ENCODE measurements at regions not wholly inside any gene's neighbourhood (a gene's known extent, or its start where the extent isn't known, plus 50 kb on each side); places are given as distances from the start of the nearest gene placed in this dataset.
"Not testable (repeated sequence)": the region's sequence is repeated elsewhere in the genome, so short reads cannot be mapped to it uniquely, and the experiment has no call there.

DNA sequence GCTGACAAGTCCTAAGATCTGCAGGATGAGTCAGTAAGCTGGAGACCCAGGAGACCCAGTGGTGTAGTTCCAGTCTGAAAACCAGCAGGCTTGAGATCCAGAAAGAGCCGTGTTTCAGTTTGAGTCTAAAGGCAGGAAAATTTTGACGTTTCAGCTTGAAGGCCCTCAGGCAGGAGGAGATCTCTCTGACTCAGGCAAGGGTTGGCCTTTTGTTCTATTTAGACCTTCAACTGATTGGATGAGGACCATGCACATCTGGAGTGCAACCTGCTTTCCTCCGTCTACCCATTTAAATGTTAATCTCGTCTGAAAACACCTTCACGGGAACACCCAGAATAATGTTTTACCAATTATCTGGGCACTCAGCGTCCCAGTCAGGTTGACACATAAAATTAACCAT is 69.5 kb downstream of the NPIPA7 start:
- H3K4me1 Mint-ChIP-seq (ENCODE audit: low read depth, unreplicated experiment); H3K9me3 Mint-ChIP-seq (ENCODE audit: unreplicated experiment); H3K36me3 Mint-ChIP-seq (ENCODE audit: unreplicated experiment); DNase-seq; H3K4me3 Mint-ChIP-seq (ENCODE audit: unreplicated experiment); H3K27ac Mint-ChIP-seq (ENCODE audit: unreplicated experiment); H3K27me3 Mint-ChIP-seq (ENCODE audit: unreplicated experiment): not testable (repeated sequence)

DNA sequence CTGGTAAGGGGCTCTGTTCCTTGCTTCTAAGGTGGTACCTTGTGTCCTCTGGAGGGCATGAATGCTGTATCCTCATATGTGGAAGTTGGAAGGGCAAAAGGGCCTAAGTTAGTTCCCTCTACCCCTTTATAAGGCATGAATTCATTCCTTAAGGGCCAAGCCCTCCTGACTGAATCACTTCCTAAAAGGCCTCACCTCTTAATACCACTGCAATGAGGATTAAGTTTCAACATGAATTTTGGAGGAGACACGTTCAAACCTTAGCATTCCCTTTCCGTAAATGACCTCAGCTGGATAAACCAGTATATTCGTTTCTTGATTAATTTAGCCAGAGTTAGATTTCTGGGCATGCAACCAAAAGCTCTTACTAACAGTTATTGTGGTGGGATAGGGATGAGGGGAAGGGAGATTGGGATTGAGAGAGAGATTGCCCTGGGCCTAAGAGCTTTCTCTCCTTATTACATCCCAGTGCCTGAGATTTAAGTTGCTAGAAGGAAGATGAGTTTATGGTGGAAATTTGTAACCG is 70.8 kb downstream of the NPIPA7 start:
- H3K9me3 Mint-ChIP-seq (ENCODE audit: unreplicated experiment); H3K36me3 Mint-ChIP-seq (ENCODE audit: unreplicated experiment); H3K4me3 Mint-ChIP-seq (ENCODE audit: unreplicated experiment); H3K27me3 Mint-ChIP-seq (ENCODE audit: unreplicated experiment); DNase-seq; H3K4me1 Mint-ChIP-seq (ENCODE audit: low read depth, unreplicated experiment); H3K27ac Mint-ChIP-seq (ENCODE audit: unreplicated experiment): not testable (repeated sequence)

DNA sequence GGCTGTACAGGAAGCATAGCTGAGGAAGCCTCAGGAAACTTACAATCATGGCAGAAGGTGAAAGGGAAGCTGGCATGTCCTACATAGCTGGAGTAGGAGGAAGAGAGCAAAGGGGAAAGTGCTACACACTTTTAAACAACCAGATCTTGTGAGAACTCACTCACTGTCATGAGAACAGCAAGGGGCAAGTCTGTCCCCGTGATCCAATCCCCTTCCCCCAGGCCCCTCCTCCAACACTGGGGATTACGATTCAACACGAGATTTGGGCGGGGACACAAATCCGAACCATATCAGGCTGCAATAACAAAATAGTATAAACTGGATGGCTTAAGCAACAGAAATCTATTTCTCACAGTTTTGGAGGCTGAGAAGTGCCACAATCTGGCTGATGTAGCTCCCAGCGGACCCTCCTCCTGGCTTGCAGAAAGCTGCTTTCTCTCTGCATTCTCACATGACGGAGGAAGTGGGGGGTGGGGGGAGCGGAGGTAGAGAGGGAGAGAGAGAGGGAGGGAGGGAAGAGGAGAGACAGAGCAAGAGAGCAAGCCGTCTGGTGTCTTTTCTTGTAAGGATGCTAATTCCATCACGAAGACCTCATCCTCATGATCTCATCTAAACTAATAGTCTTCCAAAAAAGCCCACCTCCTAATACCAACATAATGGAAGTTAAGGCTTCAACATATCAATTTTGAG is 72.9 kb downstream of the NPIPA7 start:
- not testable (repeated sequence) for H3K4me1 Mint-ChIP-seq (ENCODE audit: low read depth, unreplicated experiment); H3K36me3 Mint-ChIP-seq (ENCODE audit: unreplicated experiment); H3K27me3 Mint-ChIP-seq (ENCODE audit: unreplicated experiment); H3K27ac Mint-ChIP-seq (ENCODE audit: unreplicated experiment); H3K9me3 Mint-ChIP-seq (ENCODE audit: unreplicated experiment); DNase-seq; H3K4me3 Mint-ChIP-seq (ENCODE audit: unreplicated experiment)

DNA sequence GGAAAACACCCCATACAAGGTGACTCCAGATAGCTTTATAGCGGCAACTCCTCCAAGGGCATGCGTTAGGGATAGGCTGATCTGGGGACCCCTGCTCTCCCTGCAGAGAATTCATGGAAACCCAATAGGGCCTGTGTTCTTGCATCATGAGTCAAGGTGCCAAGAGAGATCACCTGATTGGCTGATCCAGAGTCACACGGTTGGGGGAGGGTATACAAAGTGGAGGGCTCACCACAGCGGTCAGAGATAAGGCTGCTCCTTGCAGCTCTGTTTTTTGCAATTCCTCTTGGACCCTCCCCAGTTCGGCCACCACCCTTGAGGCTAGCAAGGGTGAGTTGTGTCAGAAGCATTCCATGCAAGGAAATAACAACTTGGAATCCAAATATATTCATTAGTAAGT is 79.6 kb downstream of the NPIPA7 start:
- not testable (repeated sequence) for H3K4me1 Mint-ChIP-seq (ENCODE audit: low read depth, unreplicated experiment); H3K27ac Mint-ChIP-seq (ENCODE audit: unreplicated experiment); H3K27me3 Mint-ChIP-seq (ENCODE audit: unreplicated experiment); H3K4me3 Mint-ChIP-seq (ENCODE audit: unreplicated experiment); H3K36me3 Mint-ChIP-seq (ENCODE audit: unreplicated experiment); DNase-seq; H3K9me3 Mint-ChIP-seq (ENCODE audit: unreplicated experiment)

DNA sequence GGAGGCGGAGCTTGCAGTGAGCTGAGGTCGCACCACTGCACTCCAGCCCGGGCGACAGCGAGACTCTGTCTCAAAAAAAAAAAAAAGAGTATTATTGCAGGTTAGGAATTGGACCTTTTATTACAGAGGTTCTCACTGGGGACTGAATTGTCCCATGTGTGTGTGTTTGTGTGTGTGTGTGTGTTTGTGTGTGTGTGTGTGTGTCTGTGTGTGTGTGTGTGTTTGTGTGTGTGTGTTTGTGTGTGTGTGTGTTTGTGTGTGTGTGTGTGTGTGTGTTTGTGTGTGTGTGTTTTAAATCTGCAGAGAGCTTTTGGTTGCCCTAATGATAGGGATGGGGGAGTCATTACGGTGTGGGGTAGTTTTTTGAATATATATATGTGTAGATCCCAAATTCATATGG is 84.9 kb downstream of the NPIPA7 start:
- H3K36me3 Mint-ChIP-seq (ENCODE audit: unreplicated experiment); H3K9me3 Mint-ChIP-seq (ENCODE audit: unreplicated experiment); DNase-seq; H3K27ac Mint-ChIP-seq (ENCODE audit: unreplicated experiment); H3K27me3 Mint-ChIP-seq (ENCODE audit: unreplicated experiment); H3K4me3 Mint-ChIP-seq (ENCODE audit: unreplicated experiment); H3K4me1 Mint-ChIP-seq (ENCODE audit: low read depth, unreplicated experiment): not testable (repeated sequence)

DNA sequence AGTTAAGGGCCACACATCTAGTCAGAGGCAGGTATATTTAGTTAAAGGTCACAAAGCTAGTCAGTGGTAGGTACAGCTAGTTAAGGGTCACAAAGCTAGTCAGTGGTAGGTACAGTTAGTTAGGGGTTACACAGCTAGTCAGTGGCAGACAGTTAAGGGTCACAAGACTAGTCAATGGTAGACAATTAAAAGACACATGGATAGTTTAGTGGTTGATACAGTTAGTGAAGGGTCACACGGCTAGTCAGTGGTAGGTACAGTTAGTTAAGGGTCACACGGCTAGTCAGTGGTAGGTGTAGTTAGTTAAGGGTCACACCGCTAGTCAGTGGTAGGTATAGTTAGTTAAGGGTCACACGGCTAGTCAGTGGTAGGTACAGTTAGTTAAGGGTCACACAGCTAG is 110.0 kb downstream of the NPIPA7 start:
- DNase-seq; H3K4me3 Mint-ChIP-seq (ENCODE audit: unreplicated experiment); H3K9me3 Mint-ChIP-seq (ENCODE audit: unreplicated experiment); H3K36me3 Mint-ChIP-seq (ENCODE audit: unreplicated experiment); H3K27ac Mint-ChIP-seq (ENCODE audit: unreplicated experiment); H3K27me3 Mint-ChIP-seq (ENCODE audit: unreplicated experiment); H3K4me1 Mint-ChIP-seq (ENCODE audit: low read depth, unreplicated experiment): not testable (repeated sequence)

DNA sequence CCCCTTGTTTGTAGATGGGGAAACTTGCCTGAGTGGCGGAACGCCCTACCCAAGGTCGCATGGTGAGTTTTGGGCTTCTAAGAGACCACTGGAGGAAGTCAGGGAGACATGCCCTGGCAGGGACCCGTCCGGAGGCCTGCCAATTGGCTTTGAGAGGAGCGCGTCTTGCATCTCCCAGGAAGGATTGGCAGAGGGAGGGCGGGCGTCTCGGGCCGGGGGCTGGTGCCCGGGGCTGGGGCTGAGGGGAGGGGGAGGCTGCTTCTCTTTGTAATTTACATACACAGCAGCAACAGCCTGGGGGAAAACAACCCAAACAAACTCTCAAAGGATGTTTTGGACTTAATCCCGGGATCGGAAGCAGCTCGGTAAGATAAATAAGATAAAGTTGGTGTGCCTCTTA is 110.5 kb downstream of the NPIPA7 start:
- H3K9me3 Mint-ChIP-seq (ENCODE audit: unreplicated experiment); H3K27me3 Mint-ChIP-seq (ENCODE audit: unreplicated experiment); H3K4me3 Mint-ChIP-seq (ENCODE audit: unreplicated experiment): not testable (repeated sequence)

DNA sequence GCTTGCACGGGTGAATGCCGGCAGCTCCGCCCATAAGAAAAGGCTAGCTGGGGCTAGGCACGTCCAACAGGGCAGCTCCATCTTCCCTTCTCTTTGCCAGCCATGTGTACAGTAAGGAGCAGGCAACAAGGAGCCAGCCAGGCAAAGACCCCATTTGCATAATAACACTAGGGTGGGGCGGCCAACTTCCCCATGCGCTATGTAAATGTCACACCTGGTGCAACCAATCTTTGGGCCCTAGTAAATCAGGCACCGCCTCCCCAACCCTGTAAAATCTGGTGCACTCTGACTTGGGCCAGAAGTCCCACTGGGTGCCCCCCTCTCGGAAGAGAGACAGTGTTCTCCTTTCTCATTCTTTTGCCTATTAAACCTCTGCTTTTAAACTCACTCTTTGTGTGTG is 115.2 kb downstream of the NPIPA7 start:
- not testable (repeated sequence) for H3K27me3 Mint-ChIP-seq (ENCODE audit: unreplicated experiment); H3K27ac Mint-ChIP-seq (ENCODE audit: unreplicated experiment); DNase-seq; H3K9me3 Mint-ChIP-seq (ENCODE audit: unreplicated experiment); H3K4me3 Mint-ChIP-seq (ENCODE audit: unreplicated experiment); H3K4me1 Mint-ChIP-seq (ENCODE audit: low read depth, unreplicated experiment); H3K36me3 Mint-ChIP-seq (ENCODE audit: unreplicated experiment)

More for the DNA sequence above, 110.5 kb downstream of the NPIPA7 start:
- not testable (repeated sequence) for H3K36me3 Mint-ChIP-seq (ENCODE audit: unreplicated experiment); DNase-seq; H3K27ac Mint-ChIP-seq (ENCODE audit: unreplicated experiment); H3K4me1 Mint-ChIP-seq (ENCODE audit: low read depth, unreplicated experiment)

DNA sequence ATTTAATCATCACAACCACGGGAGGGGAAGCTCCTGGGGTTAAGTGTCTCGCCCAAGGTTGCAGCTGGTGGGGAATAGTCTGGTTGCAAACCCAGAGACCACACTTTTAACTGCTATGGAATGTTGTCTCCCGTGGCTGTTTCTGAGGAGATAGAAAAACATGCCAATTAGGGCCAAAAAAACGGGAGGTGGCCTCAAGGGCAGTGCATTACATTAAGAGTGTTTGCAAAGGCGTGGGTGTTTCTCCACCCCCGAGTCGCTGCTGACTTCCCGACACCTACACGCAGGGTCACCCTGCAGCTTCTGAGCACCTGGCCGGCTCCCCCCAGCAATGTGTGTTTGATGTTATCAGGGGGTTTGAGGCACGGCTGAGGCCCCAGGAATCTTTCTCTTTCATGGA is 116.1 kb downstream of the NPIPA7 start:
- not testable (repeated sequence) for H3K27ac Mint-ChIP-seq (ENCODE audit: unreplicated experiment); H3K4me1 Mint-ChIP-seq (ENCODE audit: low read depth, unreplicated experiment); H3K4me3 Mint-ChIP-seq (ENCODE audit: unreplicated experiment); H3K36me3 Mint-ChIP-seq (ENCODE audit: unreplicated experiment); DNase-seq; H3K27me3 Mint-ChIP-seq (ENCODE audit: unreplicated experiment); H3K9me3 Mint-ChIP-seq (ENCODE audit: unreplicated experiment)

DNA sequence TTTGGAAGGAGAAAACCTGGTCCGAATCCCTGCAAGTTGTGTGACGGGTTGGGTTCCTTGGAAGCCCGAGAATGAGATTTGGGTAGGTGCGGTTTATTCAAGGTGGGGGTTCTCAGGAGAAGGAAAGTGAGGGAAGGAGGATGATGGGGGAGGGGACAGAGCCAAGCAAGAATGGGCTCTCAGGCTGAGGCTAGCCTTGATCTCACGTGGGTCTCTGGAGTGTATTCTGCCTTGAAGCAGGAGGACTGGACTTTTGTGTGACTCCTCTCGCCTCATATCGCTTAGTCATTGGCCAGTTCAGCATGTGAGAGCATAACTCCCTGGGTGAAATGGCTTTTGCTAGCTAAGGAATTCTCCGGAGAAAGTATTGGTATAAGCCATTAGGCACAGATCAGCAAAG is 120.9 kb downstream of the NPIPA7 start:
- not testable (repeated sequence) for DNase-seq; H3K27me3 Mint-ChIP-seq (ENCODE audit: unreplicated experiment); H3K36me3 Mint-ChIP-seq (ENCODE audit: unreplicated experiment); H3K9me3 Mint-ChIP-seq (ENCODE audit: unreplicated experiment); H3K27ac Mint-ChIP-seq (ENCODE audit: unreplicated experiment); H3K4me1 Mint-ChIP-seq (ENCODE audit: low read depth, unreplicated experiment); H3K4me3 Mint-ChIP-seq (ENCODE audit: unreplicated experiment)

DNA sequence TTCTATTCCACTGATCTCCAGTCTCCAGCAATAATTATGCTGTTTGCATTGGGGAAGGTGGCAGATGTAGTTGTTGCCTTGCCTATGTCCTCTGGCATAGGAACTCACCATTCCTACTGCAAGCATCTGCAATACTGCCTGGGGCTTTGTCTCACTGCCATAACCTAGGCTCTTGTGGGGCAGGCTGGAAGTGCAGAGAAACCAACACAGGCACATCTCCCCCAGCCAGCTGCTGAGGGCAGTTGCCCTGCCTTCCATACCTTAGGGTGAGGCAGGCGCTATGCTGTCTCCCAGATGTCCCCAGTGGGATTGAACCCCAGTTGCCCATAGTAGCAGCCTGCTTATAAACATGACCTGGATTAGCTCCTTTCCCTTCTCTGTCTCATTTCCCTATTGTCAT is 128.1 kb downstream of the NPIPA7 start:
- H3K36me3 Mint-ChIP-seq (ENCODE audit: unreplicated experiment); H3K4me1 Mint-ChIP-seq (ENCODE audit: low read depth, unreplicated experiment); H3K27me3 Mint-ChIP-seq (ENCODE audit: unreplicated experiment); H3K4me3 Mint-ChIP-seq (ENCODE audit: unreplicated experiment); H3K9me3 Mint-ChIP-seq (ENCODE audit: unreplicated experiment); DNase-seq; H3K27ac Mint-ChIP-seq (ENCODE audit: unreplicated experiment): not testable (repeated sequence)

DNA sequence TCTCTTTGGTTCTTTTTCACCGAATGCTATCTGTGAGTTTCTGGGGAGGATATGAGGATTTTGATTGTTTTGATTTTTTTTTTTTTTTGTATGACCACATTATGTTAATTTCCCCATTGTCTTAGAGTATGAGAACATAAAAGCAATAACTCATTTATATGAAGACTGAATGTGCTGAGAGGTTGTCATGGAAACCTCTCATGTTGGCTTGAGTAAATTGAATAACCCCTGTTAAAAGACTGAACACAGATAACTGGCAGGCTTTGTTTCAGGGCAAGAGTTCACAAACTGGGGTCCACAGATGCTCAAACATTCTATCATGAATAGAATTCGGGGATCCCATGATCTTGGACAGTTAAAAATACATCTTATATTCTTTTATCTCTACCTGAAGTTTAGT is 129.4 kb downstream of the NPIPA7 start:
- H3K36me3 Mint-ChIP-seq (ENCODE audit: unreplicated experiment); H3K4me3 Mint-ChIP-seq (ENCODE audit: unreplicated experiment); H3K4me1 Mint-ChIP-seq (ENCODE audit: low read depth, unreplicated experiment); DNase-seq; H3K27ac Mint-ChIP-seq (ENCODE audit: unreplicated experiment); H3K27me3 Mint-ChIP-seq (ENCODE audit: unreplicated experiment); H3K9me3 Mint-ChIP-seq (ENCODE audit: unreplicated experiment): not testable (repeated sequence)

DNA sequence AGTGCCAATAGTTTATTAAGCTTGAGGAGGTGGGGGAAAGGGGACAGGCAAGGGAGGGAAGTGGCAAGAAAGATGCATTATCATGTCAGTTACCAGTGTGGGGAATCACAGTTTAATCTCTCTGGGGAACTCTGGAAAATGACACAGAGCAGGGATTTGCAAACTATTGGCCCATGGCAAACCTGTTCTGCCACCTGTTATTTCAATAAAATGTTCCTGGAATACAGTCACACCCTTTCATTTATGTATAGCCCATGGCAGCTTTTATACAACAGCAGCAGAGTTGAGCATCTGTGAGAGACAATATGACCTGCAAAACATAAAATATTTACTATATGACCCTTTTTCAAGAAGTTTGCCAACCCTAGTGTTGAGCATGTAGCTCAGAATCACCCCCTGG is 140.5 kb downstream of the NPIPA7 start:
- H3K4me1 Mint-ChIP-seq (ENCODE audit: low read depth, unreplicated experiment); DNase-seq; H3K36me3 Mint-ChIP-seq (ENCODE audit: unreplicated experiment); H3K27me3 Mint-ChIP-seq (ENCODE audit: unreplicated experiment); H3K27ac Mint-ChIP-seq (ENCODE audit: unreplicated experiment); H3K4me3 Mint-ChIP-seq (ENCODE audit: unreplicated experiment); H3K9me3 Mint-ChIP-seq (ENCODE audit: unreplicated experiment): not testable (repeated sequence)
